ENCODE measurements at regions not wholly inside any gene's neighbourhood (a gene's known extent, or its start where the extent isn't known, plus 50 kb on each side); places are given as distances from the start of the nearest gene placed in this dataset.

- H3K27me3 Mint-ChIP-seq = peaks cover 19 to 45% of the 10 kb centered on the region in 2 donors
- POLR2A ChIA-PET = no interaction called here
- CTCF ChIA-PET = interaction anchor here (0.6 kb wide), 1 partner anchor 1252 kb away, joined by 3 read pairs; no protein-coding TSS in a partner anchor
Observed at GRCh38 chr6:2552526-2553154, 198.1 kb downstream of the MYLK4 start.

DNA sequence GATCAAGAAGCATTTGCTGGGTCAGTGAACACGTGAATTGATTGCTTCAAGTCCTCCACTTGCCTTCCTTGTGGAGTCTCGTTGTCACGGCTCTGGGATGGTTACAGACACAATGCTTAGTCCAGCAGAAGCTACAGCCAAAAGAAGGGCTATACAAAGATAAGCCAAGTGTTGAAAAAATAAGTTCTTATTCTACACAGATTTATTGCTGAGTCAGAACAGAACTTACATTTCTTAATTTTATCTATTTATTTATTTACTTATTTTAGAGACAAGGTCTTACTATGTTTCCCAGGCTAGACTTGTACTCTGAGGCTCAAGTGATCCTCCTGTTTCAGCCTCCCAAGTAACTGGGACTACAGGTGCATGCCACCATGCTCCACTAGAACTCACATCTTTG, 199.0 kb downstream of the MYLK4 start:
- H3K27ac ChIP-seq (ENCODE audit: low read depth, low read length) = no peak overlapping the region
- H3K27me3 Mint-ChIP-seq = peaks cover 18 to 45% of the 10 kb centered on the region in 2 donors

More at GRCh38 chr6:2552526-2553154, 198.1 kb downstream of the MYLK4 start:
- no peak overlapping the region for H3K27ac Mint-ChIP-seq
- H3K4me1 ChIP-seq (ENCODE audit: insufficient read depth, low read length) = no peaks in the 10 kb centered on the region
- no peaks in the 10 kb centered on the region for H3K36me3 Mint-ChIP-seq
- H3K36me3 ChIP-seq (ENCODE audit: insufficient read depth, low read length) = no peaks in the 10 kb centered on the region
- H3K27ac ChIP-seq (ENCODE audit: low read depth, low read length) = no peak overlapping the region
- H3K27me3 ChIP-seq (ENCODE audit: insufficient read depth, low read length, poor library complexity, severe bottlenecking) = peaks cover 3% of the 10 kb centered on the region
- H3K4me3 ChIP-seq (ENCODE audit: low read length) = no peak overlapping the region
- no peak overlapping the region for H3K4me3 Mint-ChIP-seq
- H3K4me1 Mint-ChIP-seq = peaks cover 0 to 4% (median 0%) of the 10 kb centered on the region in 3 donors
- no peak for DNase-seq
- peaks cover 0 to 3% (median 0%) of the 10 kb centered on the region in 5 donors for H3K9me3 Mint-ChIP-seq
- no peaks in the 10 kb centered on the region for H3K9me3 ChIP-seq (ENCODE audit: low read length)

DNA sequence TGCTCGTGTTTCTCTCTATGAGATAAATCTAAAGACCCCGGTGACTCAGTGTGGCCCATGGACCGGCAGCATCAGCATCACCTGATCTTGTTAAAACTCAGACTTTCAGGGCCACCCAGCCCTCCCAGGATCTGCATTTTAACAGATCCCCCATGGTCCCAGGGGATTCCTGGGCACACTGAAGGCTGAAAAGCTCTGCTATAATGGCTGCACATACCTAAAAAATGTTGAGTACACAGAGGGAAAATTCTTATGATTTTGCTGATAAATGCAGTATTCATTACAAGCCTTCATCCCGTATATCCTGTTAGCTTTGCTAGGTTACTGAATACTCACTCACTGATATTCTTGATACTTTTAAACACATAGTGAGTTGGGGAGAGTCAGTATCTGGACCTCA, 200.5 kb downstream of the MYLK4 start:
- POLR2A ChIA-PET = no interaction called here
- no peaks in the 10 kb centered on the region for H3K36me3 Mint-ChIP-seq
- peaks cover 3% of the 10 kb centered on the region for H3K27me3 ChIP-seq (ENCODE audit: insufficient read depth, low read length, poor library complexity, severe bottlenecking)
- H3K4me3 ChIP-seq (ENCODE audit: low read length) = no peak overlapping the region
- DNase-seq = no peak
- peaks cover 0 to under 1% (median 0%) of the 10 kb centered on the region in 3 donors for H3K4me1 Mint-ChIP-seq
- CTCF ChIA-PET = no interaction called here
- H3K4me3 Mint-ChIP-seq = no peak overlapping the region
- no peaks in the 10 kb centered on the region for H3K9me3 ChIP-seq (ENCODE audit: low read length)
- no peak overlapping the region for H3K27ac ChIP-seq (ENCODE audit: low read depth, low read length)
- H3K4me1 ChIP-seq (ENCODE audit: insufficient read depth, low read length) = no peaks in the 10 kb centered on the region
- H3K9me3 Mint-ChIP-seq = peaks cover 0 to 3% (median 0%) of the 10 kb centered on the region in 5 donors
- no peak overlapping the region for H3K27ac Mint-ChIP-seq
- H3K36me3 ChIP-seq (ENCODE audit: insufficient read depth, low read length) = no peaks in the 10 kb centered on the region
- H3K27me3 Mint-ChIP-seq = peaks cover 23 to 54% of the 10 kb centered on the region in 2 donors

More for the DNA sequence above, 199.0 kb downstream of the MYLK4 start:
- no peaks in the 10 kb centered on the region for H3K9me3 ChIP-seq (ENCODE audit: low read length)
- Mint-ChIP-seq H3K27ac (no peak overlapping the region), H3K9me3 (peaks cover 0 to 3% (median 0%) of the 10 kb centered on the region in 5 donors), H3K4me3 (no peak overlapping the region), H3K4me1 (peaks cover 0 to 4% (median 0%) of the 10 kb centered on the region in 3 donors), H3K36me3 (no peaks in the 10 kb centered on the region)
- H3K4me3 ChIP-seq (ENCODE audit: low read length) = no peak overlapping the region
- DNase-seq = no peak
- H3K36me3 ChIP-seq (ENCODE audit: insufficient read depth, low read length) = no peaks in the 10 kb centered on the region
- H3K27me3 ChIP-seq (ENCODE audit: insufficient read depth, low read length, poor library complexity, severe bottlenecking) = peaks cover 3% of the 10 kb centered on the region
- CTCF ChIA-PET = no interaction called here
- no peaks in the 10 kb centered on the region for H3K4me1 ChIP-seq (ENCODE audit: insufficient read depth, low read length)
- POLR2A ChIA-PET = no interaction called here

GRCh38 chr6:2549834-2550233, 200.9 kb downstream of the MYLK4 start:
- Histone ChIP-seq H3K4me3 (ENCODE audit: low read length) (no peak overlapping the region), H3K4me1 (ENCODE audit: insufficient read depth, low read length) (no peaks in the 10 kb centered on the region), H3K36me3 (ENCODE audit: insufficient read depth, low read length) (no peaks in the 10 kb centered on the region), H3K27ac (ENCODE audit: low read depth, low read length) (no peak overlapping the region), H3K27me3 (ENCODE audit: insufficient read depth, low read length, poor library complexity, severe bottlenecking) (peaks cover 3% of the 10 kb centered on the region), H3K9me3 (ENCODE audit: low read length) (no peaks in the 10 kb centered on the region)
- Mint-ChIP-seq H3K4me3 (no peak overlapping the region), H3K27ac (no peak overlapping the region), H3K9me3 (peaks cover 0 to 3% (median 0%) of the 10 kb centered on the region in 5 donors), H3K27me3 (peaks cover 22 to 54% of the 10 kb centered on the region in 2 donors), H3K4me1 (no peaks in the 10 kb centered on the region), H3K36me3 (no peaks in the 10 kb centered on the region)
- no peak for DNase-seq
- ChIA-PET POLR2A (no interaction called here), CTCF (no interaction called here)

DNA sequence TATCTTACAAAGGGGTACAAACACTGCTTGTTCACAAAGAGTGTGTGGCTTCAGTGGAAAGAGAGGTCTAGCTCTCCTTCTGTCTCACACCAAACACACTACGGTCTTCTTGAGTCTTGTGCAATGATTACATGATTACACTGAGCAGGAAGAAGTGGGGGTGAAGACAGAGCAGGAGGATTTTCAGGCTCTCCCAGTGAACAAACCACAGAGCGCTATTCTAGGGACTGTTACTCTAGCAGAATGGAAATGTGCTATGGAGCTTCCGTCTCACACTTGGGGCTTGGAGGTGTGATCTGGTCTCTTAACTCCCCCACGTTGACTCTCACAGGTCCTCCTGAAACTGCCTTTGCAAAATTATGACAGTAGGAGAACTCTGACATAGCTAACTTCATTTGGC, 203.4 kb downstream of the MYLK4 start:
- no peaks in the 10 kb centered on the region for H3K36me3 ChIP-seq (ENCODE audit: insufficient read depth, low read length)
- CTCF ChIA-PET = no interaction called here
- Mint-ChIP-seq H3K27ac (no peak overlapping the region), H3K4me1 (peaks cover 15 to 16% (median 15%) of the 10 kb centered on the region in 3 donors), H3K36me3 (no peaks in the 10 kb centered on the region), H3K4me3 (no peak overlapping the region), H3K27me3 (peaks cover 23 to 56% of the 10 kb centered on the region in 2 donors), H3K9me3 (peaks cover 0 to 5% (median 0%) of the 10 kb centered on the region in 5 donors)
- DNase-seq = no peak
- H3K4me1 ChIP-seq (ENCODE audit: insufficient read depth, low read length) = peaks cover 15% of the 10 kb centered on the region
- peaks cover 3% of the 10 kb centered on the region for H3K27me3 ChIP-seq (ENCODE audit: insufficient read depth, low read length, poor library complexity, severe bottlenecking)
- POLR2A ChIA-PET = no interaction called here
- no peak overlapping the region for H3K27ac ChIP-seq (ENCODE audit: low read depth, low read length)
- H3K4me3 ChIP-seq (ENCODE audit: low read length) = no peak overlapping the region
- no peaks in the 10 kb centered on the region for H3K9me3 ChIP-seq (ENCODE audit: low read length)

GRCh38 chr6:2546901-2547300, 203.8 kb downstream of the MYLK4 start:
- H3K9me3 ChIP-seq (ENCODE audit: low read length) = no peaks in the 10 kb centered on the region
- ChIA-PET CTCF (no interaction called here), POLR2A (no interaction called here)
- no peak overlapping the region for H3K4me3 ChIP-seq (ENCODE audit: low read length)
- no peak overlapping the region for H3K4me3 Mint-ChIP-seq
- peaks cover 20 to 21% (median 20%) of the 10 kb centered on the region in 3 donors for H3K4me1 Mint-ChIP-seq
- H3K36me3 ChIP-seq (ENCODE audit: insufficient read depth, low read length) = no peaks in the 10 kb centered on the region
- no peaks in the 10 kb centered on the region for H3K36me3 Mint-ChIP-seq
- H3K27me3 ChIP-seq (ENCODE audit: insufficient read depth, low read length, poor library complexity, severe bottlenecking) = peaks cover 3% of the 10 kb centered on the region
- H3K27me3 Mint-ChIP-seq = peaks cover 23 to 56% of the 10 kb centered on the region in 2 donors
- peaks cover 19% of the 10 kb centered on the region for H3K4me1 ChIP-seq (ENCODE audit: insufficient read depth, low read length)
- no peak overlapping the region for H3K27ac ChIP-seq (ENCODE audit: low read depth, low read length)
- no peak for DNase-seq
- no peak overlapping the region for H3K27ac Mint-ChIP-seq
- peaks cover 0 to 5% (median 0%) of the 10 kb centered on the region in 5 donors for H3K9me3 Mint-ChIP-seq

GRCh38 chr6:2545383-2546038, 205.2 kb downstream of the MYLK4 start:
- Mint-ChIP-seq H3K4me1 (peaks cover 22 to 24% (median 24%) of the 10 kb centered on the region in 3 donors), H3K4me3 (no peak overlapping the region), H3K27me3 (peaks cover 22 to 60% of the 10 kb centered on the region in 2 donors), H3K9me3 (peaks cover 0 to 7% (median 0%) of the 10 kb centered on the region in 5 donors), H3K27ac (no peak overlapping the region), H3K36me3 (no peaks in the 10 kb centered on the region)
- CTCF ChIA-PET = no interaction called here
- peaks cover 7% of the 10 kb centered on the region for H3K27me3 ChIP-seq (ENCODE audit: insufficient read depth, low read length, poor library complexity, severe bottlenecking)
- no peak for DNase-seq
- no peaks in the 10 kb centered on the region for H3K36me3 ChIP-seq (ENCODE audit: insufficient read depth, low read length)
- no peak overlapping the region for H3K4me3 ChIP-seq (ENCODE audit: low read length)
- POLR2A ChIA-PET = no interaction called here
- no peak overlapping the region for H3K27ac ChIP-seq (ENCODE audit: low read depth, low read length)
- H3K9me3 ChIP-seq (ENCODE audit: low read length) = no peaks in the 10 kb centered on the region
- H3K4me1 ChIP-seq (ENCODE audit: insufficient read depth, low read length) = peaks cover 23% of the 10 kb centered on the region

DNA sequence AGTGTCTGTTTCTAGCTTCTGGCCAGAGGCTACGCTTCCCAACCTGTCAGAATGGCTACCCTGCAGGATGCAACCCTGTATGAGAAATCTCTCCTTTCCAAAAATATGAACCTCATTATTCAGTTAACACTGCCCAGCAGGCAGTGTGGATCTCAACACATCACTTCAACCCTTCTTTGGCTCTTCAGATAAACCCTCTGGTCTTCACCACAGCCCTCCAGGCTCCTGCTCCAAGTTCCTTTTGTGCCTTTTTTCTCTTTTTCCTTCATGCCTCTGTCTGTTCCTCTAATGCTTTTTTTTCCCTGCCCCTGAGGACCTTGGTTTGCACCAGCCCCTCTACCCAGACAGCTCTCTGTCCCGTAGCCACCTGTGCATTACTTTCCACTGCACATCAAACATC, 207.4 kb downstream of the MYLK4 start:
- Histone ChIP-seq H3K27me3 (ENCODE audit: insufficient read depth, low read length, poor library complexity, severe bottlenecking) (peaks cover 17% of the 10 kb centered on the region), H3K27ac (ENCODE audit: low read depth, low read length) (no peak overlapping the region), H3K4me1 (ENCODE audit: insufficient read depth, low read length) (peaks cover 23% of the 10 kb centered on the region), H3K9me3 (ENCODE audit: low read length) (no peaks in the 10 kb centered on the region), H3K36me3 (ENCODE audit: insufficient read depth, low read length) (no peaks in the 10 kb centered on the region), H3K4me3 (ENCODE audit: low read length) (no peak overlapping the region)
- ChIA-PET POLR2A (no interaction called here), CTCF (no interaction called here)
- Mint-ChIP-seq H3K36me3 (no peaks in the 10 kb centered on the region), H3K9me3 (peaks cover 0 to 7% (median 0%) of the 10 kb centered on the region in 5 donors), H3K4me3 (peak overlapping the region in 5 of 7 donors; percentile 5 to 63 (median 32)), H3K4me1 (peaks cover 22 to 24% (median 24%) of the 10 kb centered on the region in 3 donors), H3K27ac (peak overlapping the region in 6 of 8 donors; percentile 3 to 50 (median 14)), H3K27me3 (peaks cover 32 to 52% of the 10 kb centered on the region in 2 donors)
- no peak for DNase-seq

Measured in CD8-positive, alpha-beta memory T cell (primary cell).